NCI-H446 treated with DMSO at 0.1 percent for 48 hours (cell line): ENCODE measurements at regions not wholly inside any gene's neighbourhood (a gene's known extent, or its start where the extent isn't known, plus 50 kb on each side); places are given as distances from the start of the nearest gene placed in this dataset.

Source experiments
- DNase-seq: peaks from one replicate; lab custom pipeline; 2025; lab: John Stamatoyannopoulos, UW

DNA sequence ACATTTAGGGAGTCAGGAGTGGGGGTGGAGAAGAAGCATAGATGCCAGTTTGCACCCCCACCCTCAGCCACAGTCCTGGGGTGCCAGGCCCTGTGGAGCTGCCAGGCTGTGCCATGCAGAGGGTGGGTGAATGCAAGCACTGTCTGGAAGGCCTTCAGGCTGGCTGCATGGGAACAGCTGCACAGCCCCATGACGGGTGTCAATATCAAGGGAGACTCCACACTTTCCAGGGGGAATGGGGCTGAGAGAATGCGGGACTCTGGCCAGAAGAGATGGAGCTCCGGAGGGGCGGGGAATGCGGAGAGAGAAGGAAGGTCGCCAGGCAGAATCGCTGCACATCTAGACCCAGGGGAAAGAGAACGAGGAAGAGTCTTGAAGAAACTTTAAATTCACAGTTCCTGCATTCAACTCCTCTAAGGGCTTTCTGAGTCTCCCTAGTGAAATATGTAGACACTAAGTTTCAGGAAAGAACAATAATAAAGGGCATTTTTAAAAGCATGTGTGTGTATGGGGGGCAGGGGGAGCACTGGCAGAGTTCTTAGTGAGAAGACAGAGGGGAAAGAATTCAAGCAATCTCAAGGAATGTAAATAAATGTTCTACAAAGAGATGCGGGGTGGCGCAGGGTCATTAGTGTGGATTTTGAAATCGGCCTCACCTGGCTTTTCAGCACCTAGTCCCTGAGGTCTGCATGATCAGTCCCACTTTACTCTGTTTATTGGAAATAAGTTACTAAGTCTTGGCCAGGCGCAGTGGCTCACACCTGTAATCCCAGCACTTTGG lies 59.1 kb downstream of the BOD1 start:
- no peak for DNase-seq

DNA sequence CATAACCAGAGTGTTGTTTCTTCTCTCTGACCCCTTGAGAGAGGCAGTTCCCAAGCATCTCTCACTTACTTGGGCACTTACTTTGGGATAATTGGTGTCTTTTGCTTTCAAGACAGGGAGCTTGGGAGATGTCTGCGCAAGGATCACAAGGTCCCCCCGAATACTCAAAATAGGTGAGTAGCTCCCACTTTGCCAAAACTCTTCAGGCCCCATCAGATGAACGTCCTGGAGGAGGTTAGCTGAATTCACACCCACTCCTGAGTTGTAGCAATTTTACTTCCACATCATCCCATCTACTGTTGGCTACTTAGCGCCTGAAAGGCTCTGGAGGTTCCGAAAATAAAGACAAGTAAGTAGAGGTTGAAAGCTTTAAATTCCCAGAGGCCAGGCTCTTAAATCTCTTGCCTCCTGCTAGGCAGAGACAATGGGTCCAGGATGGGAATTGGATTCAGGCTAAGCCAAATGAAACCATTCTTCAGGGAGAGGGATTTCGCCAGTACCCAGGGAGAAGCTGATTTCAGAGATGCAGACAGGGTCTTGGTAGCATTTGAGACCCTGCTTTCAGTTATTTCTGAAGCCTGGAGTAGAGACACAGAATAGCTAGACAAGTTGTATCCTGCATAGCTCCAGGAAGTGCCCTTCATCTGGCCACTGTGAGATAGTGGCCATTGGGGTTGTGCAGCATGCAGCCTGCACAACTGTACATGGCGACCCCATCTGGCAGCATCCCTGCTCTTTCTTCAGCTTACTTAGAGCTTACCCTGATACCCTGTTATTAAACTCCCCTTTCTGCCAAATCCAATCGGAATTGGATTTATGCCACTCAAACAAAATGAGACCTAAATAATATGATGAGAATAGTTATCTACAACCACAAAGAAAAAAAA lies 60.1 kb downstream of the BOD1 start:
- DNase-seq: no peak

DNA sequence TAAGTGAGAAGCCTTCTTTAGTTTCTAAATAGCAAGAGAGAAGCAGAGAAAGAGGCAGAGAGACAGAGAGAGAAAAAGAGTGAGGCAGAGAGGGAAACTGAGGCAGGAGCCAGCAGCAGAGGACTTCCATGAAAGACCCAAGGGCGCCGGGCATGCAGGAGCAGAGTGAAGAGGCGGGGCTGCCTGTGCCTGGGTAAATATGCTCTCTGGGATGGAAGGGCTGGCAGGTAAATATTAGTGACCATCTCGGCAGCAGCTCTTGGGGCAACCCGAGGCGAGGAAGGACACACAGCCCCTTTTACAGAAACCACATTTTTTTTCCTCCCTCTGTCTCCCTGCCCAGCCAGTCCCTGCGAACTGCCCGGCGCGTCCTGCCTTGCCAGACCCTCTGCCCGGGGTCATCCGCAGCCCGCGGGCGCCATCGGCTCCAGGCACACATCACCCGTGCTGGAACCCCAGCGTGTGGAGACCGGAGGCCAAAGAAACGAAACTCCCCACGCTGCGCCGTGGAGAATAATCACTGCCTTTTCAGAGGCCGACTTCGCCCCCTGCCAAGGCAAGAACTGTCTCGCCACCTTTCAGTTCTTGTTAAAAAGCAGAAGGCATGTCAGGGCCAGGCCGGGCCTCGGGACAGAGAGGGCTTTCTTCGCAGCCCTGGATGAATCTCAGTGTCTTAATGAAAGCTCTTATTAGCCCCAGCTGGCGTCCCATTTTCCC lies 61.3 kb downstream of the BOD1 start:
- DNase-seq: no peak

DNA sequence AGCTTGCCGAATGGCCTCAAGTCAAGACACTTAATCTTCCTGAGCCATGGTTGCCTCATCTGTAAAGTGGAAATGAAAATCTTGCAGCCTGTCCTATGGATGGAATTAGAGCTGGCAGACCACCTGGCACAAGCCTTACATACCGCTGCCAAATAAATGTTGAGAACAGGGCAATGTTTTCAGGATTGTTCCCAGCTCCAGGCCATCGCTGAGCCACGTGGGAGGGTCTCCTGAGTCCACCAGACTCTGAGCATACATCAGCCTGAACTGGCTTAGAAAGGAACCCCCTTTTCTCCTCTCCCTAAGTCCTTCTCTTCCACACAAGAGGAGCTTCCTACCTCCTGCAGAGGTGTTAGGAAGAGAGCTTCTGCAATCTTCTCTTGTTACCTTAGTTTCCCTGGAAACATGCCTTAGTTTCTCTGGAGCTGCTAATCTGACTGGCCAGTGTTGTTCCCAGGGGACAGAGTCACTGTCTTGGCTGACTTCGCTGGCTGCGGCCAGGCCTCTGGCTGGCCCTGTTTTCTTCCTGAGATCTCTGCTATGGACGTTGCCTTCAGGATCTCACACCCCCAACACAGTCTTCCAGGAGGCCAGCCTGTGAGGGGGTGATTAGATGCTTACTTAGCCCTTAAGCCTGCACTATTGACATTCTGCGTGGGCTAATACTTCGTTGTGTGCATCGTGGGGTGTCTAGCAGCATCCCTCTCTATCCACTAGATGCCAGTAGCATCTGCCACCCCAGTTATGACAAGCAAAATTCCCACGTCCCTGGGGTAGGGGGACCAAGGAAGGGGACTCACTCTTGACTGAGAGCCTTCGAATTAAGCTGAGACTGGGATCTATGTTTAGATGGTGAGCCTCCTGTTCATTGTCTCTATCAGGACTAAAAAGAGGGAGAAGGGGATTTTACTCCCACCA lies 62.2 kb downstream of the BOD1 start:
- no peak for DNase-seq

DNA sequence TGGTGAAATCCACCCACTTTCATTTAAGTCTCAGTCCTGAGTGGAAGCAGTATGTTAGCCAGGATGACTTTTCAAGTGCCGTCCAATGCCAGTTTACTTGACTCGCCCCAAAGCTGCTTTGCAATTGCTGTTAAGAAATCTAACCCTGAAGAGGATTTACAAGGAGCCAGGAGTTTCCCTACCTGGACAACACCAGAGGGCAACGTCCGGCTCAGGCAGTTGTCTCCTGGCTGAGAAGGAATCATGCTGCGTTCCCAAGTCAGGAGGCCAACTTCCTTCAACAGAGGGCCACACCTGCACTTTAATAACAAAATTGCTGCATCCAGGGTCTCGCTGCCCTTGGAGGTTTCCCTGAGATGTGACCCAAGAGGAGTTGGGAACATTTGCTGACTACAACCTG lies 65.8 kb downstream of the BOD1 start:
- DNase-seq: no peak

DNA sequence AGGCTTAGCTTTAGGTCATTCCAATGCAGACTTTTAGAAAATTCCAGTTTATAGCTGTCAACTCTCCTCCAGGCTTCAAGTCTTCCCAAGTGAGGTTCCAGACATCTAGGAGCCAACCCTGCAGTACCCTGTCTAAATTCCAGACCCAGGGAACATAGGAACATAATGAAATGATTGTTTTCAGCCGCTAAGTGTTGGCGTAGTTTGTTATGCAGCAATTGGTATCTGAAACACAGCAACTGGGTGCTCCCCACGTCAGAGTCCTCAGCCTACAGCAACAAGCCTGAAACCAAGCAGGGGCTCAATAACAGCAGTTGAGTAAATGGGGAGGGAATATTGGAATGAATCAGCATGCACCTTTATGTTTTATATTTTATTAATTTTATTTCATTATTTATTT lies 66.8 kb downstream of the BOD1 start:
- DNase-seq: no peak

DNA sequence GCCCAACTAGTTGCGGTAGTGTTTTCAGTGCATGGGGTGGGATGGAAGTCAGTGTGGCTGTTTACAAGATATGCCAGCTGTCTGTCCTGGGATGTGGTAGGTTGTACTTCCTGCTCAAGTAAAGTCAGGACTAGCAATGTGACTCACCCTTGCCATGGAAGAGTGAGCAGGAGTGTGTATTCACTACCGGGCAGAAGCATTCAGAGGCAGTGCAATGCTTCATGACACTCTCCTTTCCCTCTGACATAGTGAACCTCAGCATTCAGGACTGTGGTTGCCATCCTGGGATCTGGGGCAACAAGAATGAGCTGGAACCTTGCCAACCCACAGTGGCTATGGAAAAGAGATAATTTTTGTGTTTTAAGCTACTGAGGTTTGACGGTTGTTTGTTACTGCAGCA lies 68.9 kb downstream of the BOD1 start:
- no peak for DNase-seq

DNA sequence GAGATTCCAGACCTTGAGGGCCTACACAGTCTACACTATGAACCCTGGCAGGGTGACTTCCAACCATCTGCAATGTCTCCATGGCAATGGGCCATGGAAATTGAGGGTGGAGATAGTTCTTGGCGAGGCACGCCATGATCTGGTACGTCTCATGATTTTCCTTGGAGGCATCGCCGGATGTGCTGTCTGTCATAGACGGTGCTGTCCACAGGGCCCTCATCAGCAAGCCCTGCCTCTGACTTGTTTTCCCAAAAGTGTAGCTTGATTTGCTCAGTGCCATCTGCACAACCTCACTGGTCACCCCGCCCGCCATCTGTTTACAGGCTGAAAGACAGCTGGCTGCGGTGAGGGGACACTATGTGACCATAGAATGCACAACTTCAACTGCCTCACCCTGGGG lies 73.5 kb downstream of the BOD1 start:
- DNase-seq: no peak

DNA sequence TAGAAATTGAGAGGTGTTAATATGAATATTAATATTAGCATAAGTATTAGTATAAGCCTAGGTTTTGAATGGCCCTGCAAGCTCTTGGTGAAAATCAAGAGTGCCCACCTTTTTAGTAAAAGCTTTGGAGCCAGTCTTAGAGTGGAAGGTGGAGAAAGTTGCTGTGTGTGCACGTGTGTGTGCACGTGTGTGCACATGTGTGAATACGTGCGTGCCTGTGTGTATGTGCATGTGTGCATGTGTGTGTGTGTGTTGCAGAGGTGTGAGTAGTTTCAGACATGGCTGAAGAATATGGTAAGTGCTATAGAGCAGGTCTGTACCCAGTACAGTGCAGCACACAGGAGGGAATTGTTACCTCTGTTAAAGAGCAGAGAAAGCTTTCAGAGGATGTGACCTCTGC lies 74.3 kb downstream of the BOD1 start:
- DNase-seq: no peak

DNA sequence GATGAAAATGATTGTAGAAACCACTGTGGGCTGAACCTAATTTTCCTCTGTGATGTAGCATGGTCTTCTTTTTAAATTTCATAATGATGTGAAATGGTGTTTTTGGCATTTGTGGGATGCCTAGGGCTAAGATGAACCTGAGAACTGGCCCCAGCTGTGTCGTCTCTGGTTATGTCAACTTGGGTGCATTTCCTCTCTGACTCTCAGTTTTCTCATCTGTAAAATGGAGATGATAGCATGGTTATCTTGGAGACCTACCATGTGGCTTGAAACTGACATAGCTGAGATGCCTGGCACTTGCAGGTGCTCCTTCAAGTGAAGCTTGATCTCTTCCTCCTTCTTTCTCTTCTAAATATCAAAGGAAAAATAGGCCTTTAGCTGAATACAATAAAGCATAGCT lies 77.8 kb downstream of the BOD1 start:
- DNase-seq: no peak

DNA sequence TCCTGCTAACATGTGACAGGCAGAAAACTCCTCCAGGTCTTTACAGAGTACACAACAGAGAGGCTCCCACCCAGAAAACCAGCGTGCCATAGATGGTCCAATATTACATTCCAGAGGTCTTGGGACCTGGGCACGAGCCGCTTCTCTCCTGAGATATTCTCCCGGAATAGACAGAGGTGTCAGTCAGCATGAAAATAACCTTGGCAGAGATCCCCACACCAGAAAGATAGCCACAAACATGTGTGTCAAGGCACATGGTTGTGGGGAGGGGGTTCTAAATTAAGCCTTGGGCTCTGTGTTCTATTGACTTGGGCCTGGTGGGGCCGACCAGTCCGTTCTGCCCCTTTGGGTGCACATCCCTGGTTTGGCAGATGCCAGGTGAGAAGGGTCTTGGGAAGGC lies 78.4 kb downstream of the BOD1 start:
- DNase-seq: no peak

DNA sequence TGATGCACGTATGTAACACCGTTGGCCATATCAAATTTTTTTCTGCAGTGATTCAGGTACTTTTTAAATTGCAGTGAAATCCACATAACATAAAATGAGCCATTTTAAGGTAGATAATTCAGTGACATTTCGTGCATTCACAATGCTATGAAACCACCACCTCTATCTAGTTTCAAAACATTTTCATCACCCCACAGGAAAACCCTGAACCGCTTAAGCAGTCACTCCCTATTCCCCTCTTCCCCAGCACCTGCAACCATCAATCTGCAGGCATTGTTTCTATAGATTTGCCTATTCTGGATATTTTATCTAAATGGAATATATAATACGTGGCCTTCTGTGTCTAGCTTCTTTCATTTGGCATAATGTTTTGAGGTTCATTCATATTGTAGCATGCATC lies 79.2 kb downstream of the BOD1 start:
- no peak for DNase-seq

DNA sequence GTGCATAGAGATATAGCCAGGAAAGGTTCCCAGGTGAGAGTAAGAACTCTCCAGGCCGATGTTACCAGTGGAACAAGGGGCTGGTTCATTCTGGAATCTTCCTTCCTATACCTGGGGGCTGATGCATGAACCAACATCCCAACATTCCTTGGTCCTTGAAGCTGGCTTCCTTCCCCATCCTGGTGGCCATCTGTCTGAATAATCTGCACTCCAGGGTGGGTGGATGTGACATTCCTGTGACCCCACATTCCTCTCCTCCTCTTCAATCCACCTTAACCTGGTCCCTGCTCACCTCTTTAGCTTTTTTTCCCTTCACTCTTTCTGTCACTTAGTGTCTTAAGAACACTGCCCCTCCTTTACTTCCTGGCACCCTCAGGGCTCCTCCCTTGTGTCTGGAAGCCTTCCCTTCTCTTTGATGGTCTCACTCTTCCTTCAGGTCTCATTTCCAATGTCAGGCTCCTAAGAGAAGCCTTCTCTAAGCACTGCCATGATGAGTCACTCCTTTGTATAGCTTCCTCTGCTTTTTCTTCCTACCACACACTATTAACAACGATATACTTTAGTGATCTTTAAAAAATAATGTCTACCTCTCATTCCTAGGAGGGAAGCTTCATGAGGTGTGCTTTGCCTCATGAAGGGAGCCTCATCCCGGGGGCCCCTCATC lies 80.3 kb downstream of the BOD1 start:
- DNase-seq: no peak

DNA sequence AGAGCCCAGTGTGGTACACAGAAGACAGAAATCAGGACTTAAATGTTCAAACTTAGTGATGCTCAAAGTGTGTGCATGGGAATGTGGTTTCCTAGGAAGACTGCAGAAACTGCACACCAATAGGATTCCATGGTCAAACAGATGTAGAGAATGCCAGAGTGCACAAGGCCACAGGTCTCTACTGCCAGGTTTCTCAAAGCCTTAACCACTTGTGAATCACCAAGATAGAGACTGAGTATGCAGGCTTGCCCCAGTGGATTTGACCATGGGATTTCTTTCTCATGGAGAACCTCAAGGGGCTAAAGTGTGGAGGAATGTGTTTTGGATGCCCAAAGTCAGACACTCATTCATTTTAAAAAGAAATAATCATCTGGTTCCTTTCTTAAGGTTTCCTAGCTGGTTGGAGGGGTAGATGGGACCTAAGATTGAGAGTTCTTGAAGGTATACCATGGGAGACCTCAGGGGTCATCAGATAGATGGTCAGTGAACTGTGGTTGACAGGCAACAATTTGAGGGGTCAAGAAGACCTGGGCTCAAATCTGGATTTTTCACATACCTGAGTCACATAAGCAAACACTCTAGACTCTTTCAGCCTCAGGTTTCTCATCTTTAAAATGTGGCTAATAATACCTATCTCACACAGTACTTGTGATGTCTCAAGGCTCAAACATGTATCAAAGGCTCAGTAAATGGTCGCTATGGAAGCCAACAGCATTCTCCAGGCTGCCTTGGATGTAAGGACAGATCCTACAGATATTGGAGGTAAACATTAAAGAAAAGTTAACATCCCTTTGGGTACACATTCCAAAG lies 81.1 kb downstream of the BOD1 start:
- no peak for DNase-seq

DNA sequence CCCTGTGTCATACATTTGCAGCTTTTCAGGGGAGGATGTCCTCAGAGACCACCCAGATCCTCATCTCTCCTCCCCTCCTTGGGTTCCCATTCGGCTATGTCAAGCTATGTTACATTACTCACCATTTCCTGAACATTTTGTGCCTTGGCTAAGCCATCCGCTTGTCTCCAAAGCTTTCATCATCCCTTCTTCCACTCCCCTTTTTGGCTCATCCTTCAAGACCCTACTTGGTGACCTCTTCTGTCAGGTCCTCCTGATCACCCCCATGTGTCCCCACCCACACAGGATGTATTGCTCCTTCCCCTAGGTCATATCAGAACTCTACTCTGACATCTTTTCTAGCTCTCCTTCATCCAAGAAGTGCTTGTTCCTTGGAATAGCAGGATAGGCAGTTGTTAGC lies 81.8 kb downstream of the BOD1 start:
- DNase-seq: no peak

DNA sequence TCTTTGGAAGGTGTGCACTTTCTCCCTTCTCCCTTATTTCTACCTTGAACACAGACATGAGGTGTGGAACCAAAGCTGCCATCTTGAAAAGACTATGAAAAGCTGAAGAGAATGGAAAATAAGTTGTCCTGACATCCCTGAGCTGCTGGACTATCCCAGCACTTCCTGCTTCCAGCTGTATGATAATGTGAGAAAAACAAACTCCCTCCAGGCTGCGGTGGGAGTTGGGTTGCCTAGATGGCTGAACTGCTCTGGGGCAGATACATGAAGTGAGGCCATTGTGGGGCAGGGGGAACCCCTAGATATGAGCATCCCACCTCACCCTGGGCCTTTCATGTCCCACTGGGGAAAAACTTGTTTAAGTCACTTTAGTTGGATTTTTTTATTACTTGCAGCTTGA lies 82.4 kb downstream of the BOD1 start:
- no peak for DNase-seq

DNA sequence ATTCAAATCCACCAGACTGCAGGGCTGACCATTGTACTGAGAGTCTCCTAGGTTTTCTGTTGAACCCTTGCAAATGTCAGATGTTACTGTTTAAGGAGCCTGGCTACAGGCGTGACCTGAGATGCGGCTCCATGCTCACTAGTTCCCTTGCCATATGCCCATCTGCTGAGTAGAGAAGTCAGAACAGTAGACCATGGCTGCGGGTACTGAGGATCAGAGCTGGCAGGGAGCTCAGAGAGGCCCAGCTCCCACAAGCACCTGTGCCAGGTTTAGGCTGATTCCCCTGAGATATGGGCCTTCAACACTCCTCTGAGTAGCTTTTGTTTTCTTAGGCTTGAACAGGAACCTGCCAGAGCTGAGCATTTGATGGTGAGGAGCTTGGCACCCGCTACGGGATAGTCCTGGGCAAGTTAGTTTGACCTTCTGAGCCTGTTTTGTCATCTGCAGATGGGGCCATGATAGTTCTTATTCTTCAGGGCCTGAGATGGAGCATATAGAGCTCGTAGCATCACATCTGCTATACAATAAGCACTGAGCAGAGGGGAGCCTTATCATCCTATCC lies 83.7 kb downstream of the BOD1 start:
- DNase-seq: no peak

DNA sequence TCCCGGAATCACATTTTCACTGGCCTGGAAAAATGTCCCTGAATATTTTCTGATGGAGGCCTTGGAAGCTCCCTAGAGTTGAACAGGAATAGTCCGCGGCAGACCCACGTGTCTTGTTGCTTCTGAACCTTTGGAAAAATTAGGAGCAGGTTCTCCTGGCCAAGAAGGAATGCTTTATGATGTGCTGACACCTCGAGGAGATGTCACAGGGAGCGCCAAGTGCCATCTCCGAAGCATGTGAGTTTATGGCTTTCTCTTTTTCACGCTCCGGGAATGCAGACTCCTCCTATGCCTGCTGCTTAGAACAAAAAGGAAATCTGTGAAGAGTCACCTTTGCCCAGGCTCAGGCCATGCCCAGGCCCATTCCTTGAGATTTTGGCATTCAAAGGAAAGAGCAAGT lies 84.6 kb downstream of the BOD1 start:
- DNase-seq: no peak

DNA sequence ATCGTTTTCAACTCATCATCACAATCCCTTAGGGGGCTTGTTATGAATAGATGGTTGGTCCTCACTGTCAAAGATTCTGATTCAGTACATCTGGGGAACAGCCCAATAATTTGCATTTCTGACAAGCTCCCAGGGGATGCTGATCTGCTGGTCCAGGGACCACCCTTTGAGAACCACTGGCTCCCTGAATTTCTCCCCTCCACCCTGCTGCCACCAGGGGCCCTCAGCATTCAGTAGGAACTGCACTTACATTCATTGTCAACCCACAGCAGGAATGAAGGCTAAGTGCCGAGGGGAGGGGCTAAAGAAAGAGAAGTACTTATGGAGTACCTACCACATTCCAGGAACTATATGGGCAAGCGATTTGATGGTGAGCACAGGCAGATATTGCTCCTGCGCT lies 85.9 kb downstream of the BOD1 start:
- no peak for DNase-seq

DNA sequence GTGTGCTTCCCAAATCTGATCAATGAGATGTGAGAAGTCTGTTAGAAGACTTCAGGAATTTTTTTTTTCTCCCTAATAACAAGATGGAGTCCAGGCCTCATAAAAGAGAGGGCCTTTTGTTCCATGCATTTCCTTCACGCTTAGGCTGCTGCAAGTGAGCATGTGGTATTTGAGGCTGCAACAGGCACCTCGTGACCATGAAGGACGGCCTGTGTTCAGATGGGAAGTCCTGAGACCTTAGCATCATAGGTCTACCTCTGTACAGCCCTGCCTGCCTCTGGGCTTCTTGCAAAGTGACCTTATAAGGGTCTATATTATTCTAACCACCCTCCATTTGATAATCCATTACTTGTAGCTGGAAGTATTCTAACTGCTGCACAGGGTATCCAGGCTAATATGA lies 86.6 kb downstream of the BOD1 start:
- DNase-seq: no peak
